Hepatocyte (in vitro differentiated cells): ENCODE measurements at regions not wholly inside any gene's neighbourhood (a gene's known extent, or its start where the extent isn't known, plus 50 kb on each side); places are given as distances from the start of the nearest gene placed in this dataset.

Experiments used
- EZH2 ChIP-seq: fragments of 200-600 bp; sonication (generic); IDR thresholded peaks from 2 replicates; pipeline ENCODE4 v1.6.1; 2016; ENCODE audit warnings: antibody characterized with exemption, mild to moderate bottlenecking, borderline replicate concordance
- EZH2phosphoT487 ChIP-seq: fragments of 200-600 bp; sonication (generic); IDR thresholded peaks from one replicate; pipeline ENCODE4 v1.6.1; 2018; ENCODE audit warnings: antibody characterized with exemption, mild to moderate bottlenecking, low read depth, moderate library complexity; ENCODE audit not compliant: unreplicated experiment, severe bottlenecking
- TF ChIP-seq, protein P1 (sequence below): fragments of 200-600 bp; sonication (generic); IDR thresholded peaks from 2 replicates; pipeline ENCODE4 v1.5.1; 2016; ENCODE audit warnings: antibody characterized with exemption, mild to moderate bottlenecking; ENCODE audit not compliant: poor library complexity

DNA sequence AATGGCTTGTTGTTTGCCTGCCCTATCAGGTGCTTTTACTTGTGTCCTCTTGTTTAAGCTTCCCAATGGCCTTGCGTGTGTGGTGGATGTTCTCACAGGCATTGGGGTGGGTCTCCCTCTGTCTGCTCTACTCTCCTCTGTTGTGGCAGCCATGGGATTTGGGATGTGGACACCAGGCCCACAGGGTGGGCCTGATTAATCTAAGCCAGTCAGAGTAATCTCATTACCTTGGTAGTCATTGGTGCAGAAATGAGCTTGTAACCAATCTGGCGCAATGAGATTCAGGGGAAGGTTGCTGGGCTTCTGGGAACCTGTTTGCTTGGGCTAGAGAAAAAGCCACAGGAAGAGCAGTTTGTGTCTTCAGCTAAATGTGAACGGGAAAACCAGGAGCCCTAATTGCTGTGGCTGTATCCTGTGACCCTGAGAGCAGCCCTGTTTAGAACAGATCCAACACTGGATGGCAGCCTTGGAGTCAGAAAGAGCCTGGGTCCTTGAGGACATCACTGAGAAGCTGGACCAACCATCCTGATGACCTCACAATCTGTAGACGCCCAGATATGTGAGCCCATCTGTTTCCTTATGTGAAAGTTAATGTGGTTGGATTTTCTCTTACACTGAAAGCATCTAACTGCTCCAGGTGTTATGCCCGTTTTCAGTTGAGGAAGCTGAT, 157.3 kb upstream of the UBE2E1 start:
- TF ChIP-seq, protein P1, sequence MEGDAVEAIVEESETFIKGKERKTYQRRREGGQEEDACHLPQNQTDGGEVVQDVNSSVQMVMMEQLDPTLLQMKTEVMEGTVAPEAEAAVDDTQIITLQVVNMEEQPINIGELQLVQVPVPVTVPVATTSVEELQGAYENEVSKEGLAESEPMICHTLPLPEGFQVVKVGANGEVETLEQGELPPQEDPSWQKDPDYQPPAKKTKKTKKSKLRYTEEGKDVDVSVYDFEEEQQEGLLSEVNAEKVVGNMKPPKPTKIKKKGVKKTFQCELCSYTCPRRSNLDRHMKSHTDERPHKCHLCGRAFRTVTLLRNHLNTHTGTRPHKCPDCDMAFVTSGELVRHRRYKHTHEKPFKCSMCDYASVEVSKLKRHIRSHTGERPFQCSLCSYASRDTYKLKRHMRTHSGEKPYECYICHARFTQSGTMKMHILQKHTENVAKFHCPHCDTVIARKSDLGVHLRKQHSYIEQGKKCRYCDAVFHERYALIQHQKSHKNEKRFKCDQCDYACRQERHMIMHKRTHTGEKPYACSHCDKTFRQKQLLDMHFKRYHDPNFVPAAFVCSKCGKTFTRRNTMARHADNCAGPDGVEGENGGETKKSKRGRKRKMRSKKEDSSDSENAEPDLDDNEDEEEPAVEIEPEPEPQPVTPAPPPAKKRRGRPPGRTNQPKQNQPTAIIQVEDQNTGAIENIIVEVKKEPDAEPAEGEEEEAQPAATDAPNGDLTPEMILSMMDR = no peak
- TF ChIP-seq EZH2phosphoT487 (no peak), EZH2 (no peak)
